GM23248 (cell line): ENCODE measurements at regions not wholly inside any gene's neighbourhood (a gene's known extent, or its start where the extent isn't known, plus 50 kb on each side); places are given as distances from the start of the nearest gene placed in this dataset.

Experiments used
- DNase-seq: peaks from one replicate; pipeline ENCODE4 v3.0.0-alpha.2; 2015
- H2AFZ ChIP-seq: fragments of 200-600 bp; sonication (generic); 2 replicates; pipeline ENCODE4 v1.6.1; 2016; ENCODE audit warnings: antibody characterized with exemption
- H3F3A ChIP-seq: fragments of 200-600 bp; sonication (generic); 2 replicates; pipeline ENCODE4 v1.6.1; 2016; ENCODE audit warnings: mild to moderate bottlenecking, antibody characterized with exemption, mixed run types; ENCODE audit not compliant: insufficient read depth
- H3K27ac ChIP-seq: fragments of 200-600 bp; sonication (generic); 2 replicates; pipeline ENCODE4 v1.5.1; 2016; ENCODE audit warnings: mild to moderate bottlenecking
- H3K27me3 ChIP-seq: fragments of 200-600 bp; sonication (generic); replicated peaks from 2 replicates; pipeline ENCODE4 v1.6.1; 2016; ENCODE audit warnings: mild to moderate bottlenecking; ENCODE audit not compliant: insufficient read depth
- H3K36me3 ChIP-seq: fragments of 200-600 bp; sonication (generic); 2 replicates; pipeline ENCODE4 v1.6.1; 2016; ENCODE audit warnings: low read depth, mild to moderate bottlenecking
- H3K4me1 ChIP-seq: fragments of 200-600 bp; sonication (generic); 2 replicates; pipeline ENCODE4 v1.6.1; 2016; ENCODE audit warnings: mild to moderate bottlenecking; ENCODE audit not compliant: insufficient read depth
- H3K4me2 ChIP-seq: fragments of 200-600 bp; sonication (generic); one replicate; pipeline ENCODE4 v1.6.1; 2016; ENCODE audit warnings: mild to moderate bottlenecking; ENCODE audit not compliant: unreplicated experiment
- H3K4me3 ChIP-seq: fragments of 200-600 bp; sonication (generic); 2 replicates; pipeline ENCODE4 v1.5.1; 2016; ENCODE audit warnings: mild to moderate bottlenecking
- H3K79me2 ChIP-seq: fragments of 200-600 bp; sonication (generic); 2 replicates; pipeline ENCODE4 v1.6.1; 2016; ENCODE audit warnings: mild to moderate bottlenecking; ENCODE audit not compliant: insufficient read depth
- H3K9ac ChIP-seq: fragments of 200-600 bp; sonication (generic); 2 replicates; pipeline ENCODE4 v1.6.1; 2016; ENCODE audit warnings: mild to moderate bottlenecking
- H3K9me2 ChIP-seq: fragments of 200-600 bp; sonication (generic); 2 replicates; pipeline ENCODE4 v1.6.1; 2016; ENCODE audit warnings: mixed run types, mild to moderate bottlenecking, moderate library complexity; ENCODE audit not compliant: insufficient read depth
- H3K9me3 ChIP-seq: fragments of 200-600 bp; sonication (generic); one replicate; pipeline ENCODE4 v1.6.1; 2017; ENCODE audit warnings: low read depth
- H4K20me1 ChIP-seq: fragments of 200-600 bp; sonication (generic); 2 replicates; pipeline ENCODE4 v1.6.0; 2016; ENCODE audit not compliant: insufficient read depth
- EZH2 ChIP-seq: fragments of 200-600 bp; sonication (generic); IDR thresholded peaks from 2 replicates; pipeline ENCODE4 v1.6.1; 2018; ENCODE audit warnings: antibody characterized with exemption, mild to moderate bottlenecking; ENCODE audit not compliant: insufficient read depth, poor library complexity, severe bottlenecking
- EZH2phosphoT487 ChIP-seq: fragments of 200-600 bp; sonication (generic); IDR thresholded peaks from 2 replicates; pipeline ENCODE4 v1.6.1; 2018; ENCODE audit warnings: antibody characterized with exemption, moderate library complexity, mild to moderate bottlenecking, low read depth; ENCODE audit not compliant: insufficient read depth
- WGBS, 2 experiments: methylation state at CpG; one replicate each; pipeline ENCODE4 v1.1.6; 2015 to 2017; ENCODE audit warnings: low lambda C conversion rate in 2 of 2, low coverage in 1 of 2; ENCODE audit errors: missing lambda C conversion rate in 2 of 2; 5-methylcytosine and 5-hydroxymethylcytosine counted together
- in situ Hi-C: fragments of 300-500 bp; cut with MboI; formaldehyde crosslinking; loops from 2 replicates; pipeline ENCODE4 v1.15.0; 2020

DNA sequence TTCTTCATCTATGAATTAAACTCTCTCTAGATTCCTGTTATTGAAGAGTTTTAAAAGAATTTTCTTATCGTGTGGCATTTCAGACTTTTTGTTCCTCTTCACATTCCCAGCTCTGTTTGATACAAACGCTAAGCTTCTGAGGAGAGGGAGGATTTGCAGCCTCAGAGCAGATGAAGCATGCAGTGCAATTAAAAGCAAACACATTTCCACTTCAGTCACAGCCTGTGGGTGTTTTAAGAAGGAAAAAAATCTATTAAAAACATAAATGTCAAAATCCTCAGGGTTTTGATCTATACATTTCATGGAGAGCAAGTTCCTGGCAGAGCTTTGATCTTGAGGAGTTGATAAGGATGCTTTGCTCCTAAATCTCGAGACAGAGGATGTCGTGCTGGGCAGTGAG, 442.4 kb upstream of the BOD1L1 start:
- no peaks in the 10 kb centered on the region for H4K20me1 ChIP-seq
- TF ChIP-seq EZH2 = no peak
- H3F3A ChIP-seq = no peaks in the 10 kb centered on the region
- H3K4me1 ChIP-seq = no peaks in the 10 kb centered on the region
- no peak overlapping the region for H2AFZ ChIP-seq
- peaks cover 4% of the 10 kb centered on the region; the same call in 1 of the 2 replicates for H3K27me3 ChIP-seq
- no peak overlapping the region for H3K4me2 ChIP-seq
- H3K9ac ChIP-seq = no peak overlapping the region
- DNase-seq = no peak
- H3K36me3 ChIP-seq = no peaks in the 10 kb centered on the region
- no peaks in the 10 kb centered on the region for H3K9me2 ChIP-seq
- no peaks in the 10 kb centered on the region for H3K79me2 ChIP-seq
- H3K4me3 ChIP-seq = no peak overlapping the region
- WGBS, 2 experiments = 14 to 22% methylated on average over 4 of the region's 4 CpGs
- H3K27ac ChIP-seq = no peak overlapping the region
- in situ Hi-C loops = no loop called here
- no peaks in the 10 kb centered on the region for H3K9me3 ChIP-seq

DNA sequence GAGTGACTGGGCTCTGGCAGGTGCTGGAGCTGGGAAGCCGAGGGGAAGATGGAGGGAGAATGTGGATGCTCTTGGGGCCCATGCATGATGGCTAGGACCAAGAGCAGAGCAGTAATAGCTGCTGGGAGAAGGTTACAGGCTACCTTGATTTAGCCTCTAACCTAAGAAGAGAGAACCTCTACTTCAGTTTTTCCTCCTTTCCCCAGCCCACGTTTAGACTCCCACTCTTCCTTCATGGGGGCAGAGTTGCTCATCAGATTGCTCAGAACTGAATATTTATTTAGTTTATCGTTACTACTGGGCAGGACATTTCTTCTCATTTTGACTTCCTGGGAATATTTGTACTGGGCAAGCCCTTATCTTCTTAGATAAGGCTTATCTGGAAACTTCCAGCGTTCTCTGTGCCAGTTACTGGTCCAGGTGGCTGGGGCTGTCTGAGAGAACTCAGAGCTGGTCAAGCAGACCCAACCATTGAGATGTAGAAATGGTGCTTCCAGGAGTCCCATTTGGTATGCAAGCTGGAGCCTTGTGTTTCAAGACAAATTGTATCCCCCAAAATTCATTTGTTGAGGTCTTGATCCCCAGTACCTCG, 442.9 kb upstream of the BOD1L1 start:
- Histone ChIP-seq H3K9me2 (no peaks in the 10 kb centered on the region), H3K4me1 (no peaks in the 10 kb centered on the region), H3K4me3 (no peak overlapping the region), H3K36me3 (no peaks in the 10 kb centered on the region), H2AFZ (no peak overlapping the region), H3F3A (no peaks in the 10 kb centered on the region), H3K27me3 (peaks cover 4% of the 10 kb centered on the region; the same call in 1 of the 2 replicates), H4K20me1 (no peaks in the 10 kb centered on the region), H3K27ac (no peak overlapping the region), H3K9me3 (no peaks in the 10 kb centered on the region), H3K9ac (no peak overlapping the region), H3K4me2 (no peak overlapping the region), H3K79me2 (no peaks in the 10 kb centered on the region)
- 17 to 26% methylated on average over 5 of the region's 5 CpGs for WGBS, 2 experiments
- TF ChIP-seq EZH2phosphoT487 (no peak), EZH2 (no peak)
- DNase-seq = no peak
- in situ Hi-C loops = no loop called here

DNA sequence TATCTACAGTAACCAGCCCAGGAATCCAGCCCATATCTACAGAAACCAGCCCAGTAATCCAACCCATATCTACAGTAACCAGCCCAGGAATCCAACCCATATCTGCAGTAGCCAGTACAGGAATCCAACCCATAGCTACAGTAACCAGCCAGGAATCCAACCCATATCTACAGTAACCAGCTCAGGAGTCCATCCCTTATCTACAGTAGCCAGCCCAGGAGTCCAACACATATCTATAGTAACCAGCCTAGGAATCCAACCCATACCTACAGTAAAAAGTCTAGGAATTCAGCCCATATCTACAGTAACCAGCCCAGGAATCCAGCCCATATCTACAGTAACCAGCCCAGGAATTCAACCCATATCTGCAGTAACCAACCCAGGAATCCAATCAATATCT, 445.0 kb upstream of the BOD1L1 start:
- Histone ChIP-seq H3K36me3 (no peaks in the 10 kb centered on the region), H3F3A (no peaks in the 10 kb centered on the region), H3K4me1 (no peaks in the 10 kb centered on the region), H4K20me1 (no peaks in the 10 kb centered on the region), H3K27ac (no peak overlapping the region), H2AFZ (no peak overlapping the region), H3K27me3 (peaks cover 3% of the 10 kb centered on the region; the same call in 1 of the 2 replicates), H3K4me2 (no peak overlapping the region), H3K9me3 (no peaks in the 10 kb centered on the region), H3K79me2 (no peaks in the 10 kb centered on the region), H3K9me2 (no peaks in the 10 kb centered on the region), H3K4me3 (no peak overlapping the region), H3K9ac (no peak overlapping the region)
- no peak for TF ChIP-seq EZH2
- no peak for TF ChIP-seq EZH2phosphoT487
- no peak for DNase-seq
- in situ Hi-C loops = no loop called here

DNA sequence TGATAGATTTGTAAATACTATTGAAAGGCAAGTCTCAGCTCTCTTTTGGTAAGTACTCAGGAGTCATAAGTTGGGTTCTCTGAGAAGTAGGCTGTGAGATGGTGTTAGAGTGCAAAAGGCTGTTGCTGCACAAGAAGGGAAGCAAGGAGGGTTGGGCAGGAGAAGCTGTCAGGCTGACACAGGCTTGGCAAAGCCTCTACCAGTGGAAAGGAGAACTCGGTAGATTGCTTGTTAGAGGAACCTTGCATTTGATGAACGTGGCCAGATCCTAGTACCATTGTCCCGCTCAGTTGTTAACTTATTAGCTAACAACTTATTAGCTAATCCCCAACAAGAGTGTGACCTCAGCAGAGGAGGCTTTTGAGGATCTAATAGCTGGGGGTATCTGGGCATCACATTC, 449.3 kb upstream of the BOD1L1 start:
- no peak for TF ChIP-seq EZH2
- no peak for TF ChIP-seq EZH2phosphoT487
- WGBS, 2 experiments = 50 to 56% methylated on average over 3 of the region's 3 CpGs

DNA sequence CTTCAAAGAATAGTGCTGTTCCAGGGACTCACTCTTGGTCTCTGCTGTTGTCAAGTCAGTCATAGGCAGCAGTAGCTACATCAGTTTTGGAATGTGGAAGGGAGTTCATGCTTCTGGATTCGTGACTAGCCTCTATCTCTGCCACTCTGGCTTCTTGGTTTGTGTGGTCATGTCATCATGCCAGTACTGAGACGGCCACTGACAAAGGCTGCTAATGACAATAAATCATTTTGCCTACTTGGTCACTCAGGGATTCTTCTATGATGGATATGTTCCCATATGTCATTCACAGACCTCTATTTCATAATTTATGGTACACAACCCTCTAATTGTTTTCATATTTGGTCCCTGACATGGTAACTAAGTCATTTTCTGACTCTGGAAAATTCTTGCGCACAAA, 450.8 kb upstream of the BOD1L1 start:
- Histone ChIP-seq H3K36me3 (no peaks in the 10 kb centered on the region), H3K27ac (no peak overlapping the region), H3K4me1 (no peaks in the 10 kb centered on the region), H3K27me3 (no peaks in the 10 kb centered on the region), H3K4me2 (no peak overlapping the region), H3K79me2 (no peaks in the 10 kb centered on the region), H2AFZ (no peak overlapping the region), H4K20me1 (no peaks in the 10 kb centered on the region), H3K9me2 (no peaks in the 10 kb centered on the region), H3K9me3 (no peaks in the 10 kb centered on the region), H3F3A (no peaks in the 10 kb centered on the region), H3K4me3 (no peak overlapping the region), H3K9ac (no peak overlapping the region)
- in situ Hi-C loops = no loop called here
- no peak for TF ChIP-seq EZH2
- TF ChIP-seq EZH2phosphoT487 = no peak
- no peak for DNase-seq
- 46 to 48% methylated on average over 3 of the region's 3 CpGs for WGBS, 2 experiments

More for the DNA sequence above, 449.3 kb upstream of the BOD1L1 start:
- H2AFZ ChIP-seq = no peak overlapping the region
- H3K36me3 ChIP-seq = no peaks in the 10 kb centered on the region
- no peaks in the 10 kb centered on the region for H3K4me1 ChIP-seq
- H3K27ac ChIP-seq = no peak overlapping the region
- DNase-seq = no peak
- no peaks in the 10 kb centered on the region for H3K9me2 ChIP-seq
- H3K9me3 ChIP-seq = no peaks in the 10 kb centered on the region
- no peak overlapping the region for H3K4me2 ChIP-seq
- H3K27me3 ChIP-seq = no peaks in the 10 kb centered on the region
- H3K4me3 ChIP-seq = no peak overlapping the region
- H4K20me1 ChIP-seq = no peaks in the 10 kb centered on the region
- H3K9ac ChIP-seq = no peak overlapping the region
- no peaks in the 10 kb centered on the region for H3K79me2 ChIP-seq
- in situ Hi-C loops = no loop called here
- no peaks in the 10 kb centered on the region for H3F3A ChIP-seq
